Breast epithelium (tissue), 3 donors: ENCODE measurements at regions not wholly inside any gene's neighbourhood (a gene's known extent, or its start where the extent isn't known, plus 50 kb on each side); places are given as distances from the start of the nearest gene placed in this dataset.

Source experiments
- POLR2AphosphoS5 ChIP-seq, 3 donors: sonication (generic); formaldehyde crosslinking; IDR thresholded peaks; one replicate each; pipeline ENCODE4 v1.6.1; 2017; ENCODE audit warnings: antibody characterized with exemption in 3 of 3
- TF ChIP-seq, protein P1 (sequence below), 3 donors: fragments of 450-650 bp; IDR thresholded peaks; one replicate each; pipeline ENCODE4 v1.5.1; 2016 to 2017; ENCODE audit warnings: antibody characterized with exemption in 3 of 3, mild to moderate bottlenecking in 3 of 3, moderate library complexity in 3 of 3

- TF ChIP-seq, protein P1, sequence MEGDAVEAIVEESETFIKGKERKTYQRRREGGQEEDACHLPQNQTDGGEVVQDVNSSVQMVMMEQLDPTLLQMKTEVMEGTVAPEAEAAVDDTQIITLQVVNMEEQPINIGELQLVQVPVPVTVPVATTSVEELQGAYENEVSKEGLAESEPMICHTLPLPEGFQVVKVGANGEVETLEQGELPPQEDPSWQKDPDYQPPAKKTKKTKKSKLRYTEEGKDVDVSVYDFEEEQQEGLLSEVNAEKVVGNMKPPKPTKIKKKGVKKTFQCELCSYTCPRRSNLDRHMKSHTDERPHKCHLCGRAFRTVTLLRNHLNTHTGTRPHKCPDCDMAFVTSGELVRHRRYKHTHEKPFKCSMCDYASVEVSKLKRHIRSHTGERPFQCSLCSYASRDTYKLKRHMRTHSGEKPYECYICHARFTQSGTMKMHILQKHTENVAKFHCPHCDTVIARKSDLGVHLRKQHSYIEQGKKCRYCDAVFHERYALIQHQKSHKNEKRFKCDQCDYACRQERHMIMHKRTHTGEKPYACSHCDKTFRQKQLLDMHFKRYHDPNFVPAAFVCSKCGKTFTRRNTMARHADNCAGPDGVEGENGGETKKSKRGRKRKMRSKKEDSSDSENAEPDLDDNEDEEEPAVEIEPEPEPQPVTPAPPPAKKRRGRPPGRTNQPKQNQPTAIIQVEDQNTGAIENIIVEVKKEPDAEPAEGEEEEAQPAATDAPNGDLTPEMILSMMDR (IDR thresholded peaks at IDR 0.05) = no peak
- TF ChIP-seq POLR2AphosphoS5 (IDR thresholded peaks at IDR 0.05) = no peak
These were observed 77.4 kb downstream of the HLX start for GRCh38 chr1:220956501-220957232.
